ENCODE measurements at regions not wholly inside any gene's neighbourhood (a gene's known extent, or its start where the extent isn't known, plus 50 kb on each side); places are given as distances from the start of the nearest gene placed in this dataset.

DNA sequence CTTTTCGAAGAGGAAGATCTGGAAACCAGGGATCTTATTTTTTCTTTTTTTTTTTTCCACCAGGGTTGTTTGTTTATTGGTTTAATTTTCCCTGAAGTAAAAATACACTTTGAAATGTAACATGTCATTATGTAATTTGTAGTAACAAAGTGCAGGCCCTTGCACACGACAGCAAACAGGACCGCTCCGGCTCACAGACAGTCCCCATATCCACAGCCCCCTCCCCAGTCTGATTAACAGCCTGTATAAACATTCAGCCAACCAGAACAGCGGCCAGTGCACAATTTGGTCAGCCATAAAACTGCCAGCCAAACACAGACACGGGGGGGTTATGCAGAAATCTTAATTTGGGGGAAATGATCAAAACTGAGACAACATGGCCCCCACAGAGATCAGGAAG lies 431.6 kb upstream of the NPVF start:
- DNase-seq, result no peak

DNA sequence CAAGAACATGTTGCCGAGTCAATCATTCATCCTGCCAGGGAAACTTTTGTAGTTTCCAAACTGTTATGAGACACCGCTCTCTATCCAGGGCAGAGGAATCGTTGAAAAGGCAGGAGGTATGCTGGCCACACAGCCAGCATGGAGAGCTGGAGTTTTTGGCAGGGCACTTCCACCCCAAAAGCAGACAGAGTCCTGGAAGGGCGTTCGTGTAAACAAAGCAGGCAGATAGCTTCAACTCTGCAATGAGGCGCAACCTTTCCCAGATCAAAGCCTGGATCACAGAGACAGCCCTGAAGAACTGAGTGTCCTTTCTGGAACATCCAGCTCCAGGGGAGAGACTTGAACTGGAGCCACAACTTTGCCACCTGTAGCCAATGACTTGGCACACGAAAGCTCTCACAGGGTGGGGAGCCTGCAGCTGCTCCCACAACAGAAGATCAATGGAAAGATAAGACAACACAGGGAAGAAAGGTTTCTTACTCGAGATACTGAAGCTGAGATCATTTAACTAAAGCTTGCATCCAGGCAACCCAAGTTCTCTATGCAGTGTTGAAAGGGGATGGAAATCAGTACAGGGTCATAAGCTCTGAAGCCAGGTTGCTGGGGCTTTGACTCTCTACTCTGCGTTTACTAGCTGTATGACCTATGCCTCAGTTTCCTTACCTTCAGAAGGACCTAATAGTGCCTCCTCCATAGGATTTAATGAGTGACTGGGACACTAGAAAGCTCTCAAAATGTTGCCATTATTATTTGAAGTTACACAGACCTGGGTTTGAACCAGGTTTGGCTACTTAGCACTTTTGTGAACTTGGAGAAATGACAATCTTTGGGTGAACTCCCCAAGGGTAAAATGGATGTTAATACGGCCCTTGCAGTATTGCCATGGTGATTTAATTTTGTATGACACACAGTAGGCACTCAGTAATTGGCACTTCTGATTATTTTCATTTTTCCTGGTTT lies 434.8 kb upstream of the NPVF start:
- no peak for DNase-seq

DNA sequence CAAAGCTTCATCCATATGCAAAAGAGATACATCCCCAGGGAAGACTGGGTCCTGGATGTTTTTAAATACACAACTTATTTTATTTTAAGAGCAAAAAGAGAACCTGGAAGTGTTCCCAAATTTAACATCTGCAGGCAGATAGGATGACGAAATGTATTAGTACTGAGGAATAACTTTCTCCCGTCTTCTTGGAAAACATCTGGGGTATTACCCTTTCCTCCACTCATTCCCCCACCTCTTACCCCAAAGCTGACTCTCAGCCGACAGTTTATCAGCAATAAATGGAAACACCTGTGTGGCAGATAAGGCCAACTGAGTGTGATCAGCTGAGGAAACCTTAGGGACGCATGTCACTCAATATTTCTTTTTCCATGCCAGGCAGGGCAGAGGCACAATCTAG lies 435.6 kb upstream of the NPVF start:
- DNase-seq, result no peak

DNA sequence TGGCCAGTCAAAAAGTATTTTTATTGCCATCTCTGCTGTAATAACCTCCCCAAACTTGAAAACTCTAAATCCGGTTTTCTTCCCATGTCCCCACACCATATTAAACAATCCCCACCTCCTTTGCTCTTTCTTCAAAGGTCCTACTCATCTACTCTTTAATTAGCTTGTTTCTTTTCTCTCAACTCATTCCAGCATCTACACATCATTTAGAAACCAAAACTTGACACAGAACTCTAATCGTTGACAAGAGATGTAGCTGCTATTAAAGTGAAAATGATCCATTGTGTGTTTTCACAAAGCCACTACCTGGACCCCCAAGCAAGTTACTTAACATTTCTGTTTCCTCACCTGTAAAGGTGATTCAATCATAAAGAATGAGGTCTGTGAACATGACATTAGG lies 436.3 kb upstream of the NPVF start:
- no peak for DNase-seq

DNA sequence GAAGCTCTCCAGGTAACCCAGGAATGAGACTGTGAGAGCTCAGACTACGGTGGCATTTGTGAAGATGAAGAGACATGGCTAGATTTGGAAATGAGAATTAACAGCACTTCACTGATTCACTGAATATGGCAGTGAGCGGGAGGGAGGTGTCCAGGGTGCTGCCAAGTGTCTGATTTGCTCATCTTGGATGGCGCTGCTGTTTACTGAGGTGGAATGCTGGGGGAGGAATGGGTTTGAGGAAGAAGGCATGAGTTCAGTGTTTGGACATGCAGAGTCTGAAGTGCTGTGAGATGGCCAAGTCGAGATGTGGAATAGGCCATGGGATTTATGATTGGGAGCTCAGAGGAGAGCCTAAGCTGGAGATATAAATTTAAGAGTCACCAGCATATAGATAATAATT lies 437.1 kb upstream of the NPVF start:
- no peak for DNase-seq

DNA sequence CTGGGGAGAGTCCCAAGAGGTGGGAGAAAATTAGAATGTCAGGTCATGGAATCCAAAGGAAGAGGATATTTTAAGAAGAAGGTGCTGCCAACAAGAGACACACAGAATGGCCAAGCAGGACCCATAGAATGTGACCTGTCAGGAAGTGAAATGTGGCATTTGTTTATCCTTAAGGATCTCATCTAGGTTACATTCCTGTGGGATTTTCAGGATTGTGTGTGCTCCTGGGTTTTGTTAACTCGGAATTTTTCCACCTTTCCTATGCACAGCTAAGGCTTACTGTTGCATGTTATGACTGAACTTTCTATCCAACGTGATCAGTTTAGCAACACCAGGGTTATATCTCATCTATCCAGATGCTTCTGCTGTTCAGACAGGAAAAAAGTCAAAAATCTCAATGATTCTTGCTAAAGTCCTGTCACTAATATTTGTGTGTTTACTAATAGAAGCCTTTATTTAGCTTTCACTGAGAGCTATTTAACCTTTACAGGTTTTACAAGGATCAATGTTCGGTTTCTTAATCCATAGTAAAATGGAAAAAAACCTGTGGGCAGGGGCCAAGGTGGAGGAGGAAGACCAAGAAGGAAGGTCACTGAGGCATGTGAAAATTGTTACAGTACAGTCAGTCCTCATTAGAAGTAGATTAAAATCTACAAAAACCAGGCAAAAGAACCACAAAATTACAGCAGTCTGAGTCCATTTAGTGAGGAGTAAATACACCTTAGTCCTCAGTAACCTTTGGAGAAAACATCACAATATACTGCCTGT lies 437.8 kb upstream of the NPVF start:
- no peak for DNase-seq

DNA sequence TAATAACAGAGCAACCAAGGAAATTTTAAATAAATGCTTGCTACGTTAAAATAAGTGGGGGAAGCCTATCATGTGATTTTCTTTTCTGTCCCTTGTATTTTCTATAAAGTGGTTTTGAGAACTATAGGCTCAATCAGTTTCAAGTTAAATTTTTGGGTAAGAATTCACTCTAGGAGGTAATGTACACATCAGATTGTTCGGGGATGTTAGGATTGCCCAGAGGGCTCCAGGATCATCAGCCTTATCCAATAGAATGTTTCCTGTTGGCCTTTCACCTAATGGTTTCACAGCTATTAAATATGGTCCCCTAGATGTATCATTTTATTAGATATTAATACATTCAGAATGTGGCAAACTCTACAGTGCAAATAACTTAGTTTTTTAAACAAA lies 438.4 kb upstream of the NPVF start:
- no peak for DNase-seq

DNA sequence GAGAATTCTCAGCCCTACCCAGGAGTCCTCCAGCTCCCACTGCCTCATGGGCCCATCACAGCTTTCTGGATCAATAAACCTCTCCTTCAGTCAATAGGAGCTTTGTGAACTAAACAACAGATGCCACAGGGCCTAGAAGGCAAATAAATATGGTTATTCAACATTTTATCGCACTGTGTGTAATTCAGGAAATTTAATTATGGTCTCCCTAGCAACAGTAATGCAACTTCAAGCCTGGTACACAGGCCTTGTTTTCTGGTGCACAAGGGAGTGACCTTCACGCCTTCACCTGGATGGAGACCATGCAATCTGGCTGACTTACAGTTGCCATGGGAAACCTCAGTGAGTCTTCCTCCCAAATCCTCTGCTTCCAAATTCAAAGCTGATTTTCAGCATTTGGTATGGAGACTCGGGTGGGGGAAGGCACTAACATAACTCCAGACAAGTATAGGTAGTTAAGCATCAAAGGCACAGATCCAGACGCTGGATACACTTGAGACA lies 441.0 kb upstream of the NPVF start:
- DNase-seq, result peak in 1 of 51 donors; percentile 2

DNA sequence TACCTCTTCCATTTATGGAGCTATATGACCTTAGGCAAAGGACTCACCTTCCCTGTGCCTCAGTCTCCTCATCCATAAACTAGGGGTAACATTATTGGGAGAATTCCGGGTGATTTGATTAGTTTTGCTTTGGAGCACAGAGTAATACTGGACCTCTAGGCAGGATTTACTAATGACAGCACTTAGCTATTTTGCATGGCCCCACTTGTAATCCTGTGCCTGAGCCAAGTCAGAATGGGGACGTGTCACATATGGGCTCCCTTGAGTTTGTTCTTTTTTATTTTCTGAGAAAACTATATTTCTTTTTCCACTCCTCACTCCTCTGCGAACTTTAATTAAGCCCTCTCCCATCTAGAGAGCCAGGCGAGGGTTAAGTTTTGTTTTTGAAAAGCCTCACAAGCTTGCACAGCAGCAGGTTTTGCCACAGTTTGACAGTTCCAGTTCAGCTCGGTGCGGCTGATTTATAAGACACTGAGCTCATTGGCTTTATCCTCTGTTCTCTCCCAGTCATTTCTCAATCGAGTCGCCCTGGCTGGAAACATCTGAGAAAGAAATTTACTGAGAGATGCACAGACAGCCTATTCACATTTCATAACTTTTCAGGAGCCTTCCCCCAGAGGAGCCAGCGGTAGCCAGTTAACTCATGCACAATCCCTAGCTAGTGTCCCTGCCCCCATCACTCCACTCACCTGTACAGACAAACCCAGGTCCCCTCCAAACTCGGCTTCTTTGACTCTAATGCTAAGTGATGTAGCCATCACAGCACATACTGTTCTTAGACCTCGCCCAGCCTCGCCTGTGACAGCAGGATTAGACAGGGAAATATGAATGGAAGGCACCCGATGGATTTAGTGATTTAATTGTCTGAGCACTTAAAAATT lies 441.9 kb upstream of the NPVF start:
- DNase-seq, result peak in 2 of 51 donors; percentile 8 to 11

DNA sequence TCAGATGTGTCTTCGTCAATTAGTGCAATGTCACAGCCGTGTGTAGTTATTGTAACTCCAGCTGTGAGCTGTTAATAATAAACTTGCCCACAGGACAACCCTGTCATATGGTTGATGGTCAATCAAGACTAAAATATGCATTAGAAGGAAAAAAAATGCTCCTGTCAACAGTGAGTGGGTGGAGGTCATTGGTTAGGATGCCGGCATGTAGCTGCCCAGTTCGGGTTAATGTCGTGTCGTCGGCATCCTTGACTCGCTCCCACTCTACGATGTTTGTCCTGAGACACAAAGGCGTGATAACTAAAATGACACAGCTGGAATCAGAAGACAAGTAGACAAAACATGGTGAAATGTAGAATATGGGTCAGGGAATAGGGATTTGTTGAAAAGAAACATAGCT lies 442.8 kb upstream of the NPVF start:
- no peak for DNase-seq

DNA sequence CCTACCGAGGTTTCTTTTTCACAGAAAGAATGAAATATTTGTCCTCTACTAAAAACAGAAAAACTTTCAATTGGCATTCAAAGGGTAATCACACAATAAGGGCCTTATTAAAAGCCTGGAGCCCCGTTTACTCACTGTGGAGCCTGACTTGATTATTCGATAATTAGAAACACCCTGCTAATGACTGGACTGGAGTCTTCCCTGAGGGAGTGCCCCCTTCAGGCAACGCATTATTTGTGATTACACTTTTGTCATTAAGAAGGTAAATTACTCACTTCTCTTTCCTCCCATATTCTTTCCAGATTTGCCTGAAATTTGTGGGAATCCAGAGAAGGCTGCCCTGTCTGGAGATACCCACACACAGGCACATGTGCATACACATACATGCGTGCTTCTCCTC lies 444.2 kb upstream of the NPVF start:
- DNase-seq, result no peak

DNA sequence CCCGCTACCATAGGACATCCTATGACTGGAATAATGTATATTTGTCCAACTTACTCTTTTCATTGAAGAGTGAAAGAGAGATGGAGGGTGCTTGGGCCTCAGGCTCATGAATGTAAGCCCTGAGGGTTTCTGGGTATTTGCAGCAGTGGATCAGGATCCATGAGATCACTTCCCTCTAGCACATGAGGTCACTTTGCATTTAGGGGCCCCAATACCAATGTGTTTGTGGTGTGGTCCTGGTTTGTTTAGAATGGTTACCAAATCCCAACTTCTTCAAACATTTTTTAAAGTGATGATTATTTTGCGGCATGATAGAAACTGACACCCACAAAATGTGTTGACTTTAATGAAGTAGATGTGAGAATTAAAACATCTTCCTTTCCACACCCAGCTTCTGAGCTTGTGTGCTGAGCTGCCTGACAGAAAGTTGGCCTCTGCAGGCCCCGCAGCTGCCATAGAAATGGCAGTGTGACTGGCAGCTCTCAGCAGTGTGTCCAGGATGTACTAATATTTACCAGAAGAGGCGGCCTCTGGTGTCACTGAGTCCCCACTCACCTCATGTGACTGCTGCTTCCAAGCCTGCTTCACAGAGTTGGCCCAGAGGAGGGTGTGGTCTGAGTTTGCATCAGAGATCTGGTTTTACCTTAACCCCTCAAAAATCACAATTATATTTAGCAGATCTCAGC lies 447.6 kb upstream of the NPVF start:
- no peak for DNase-seq

DNA sequence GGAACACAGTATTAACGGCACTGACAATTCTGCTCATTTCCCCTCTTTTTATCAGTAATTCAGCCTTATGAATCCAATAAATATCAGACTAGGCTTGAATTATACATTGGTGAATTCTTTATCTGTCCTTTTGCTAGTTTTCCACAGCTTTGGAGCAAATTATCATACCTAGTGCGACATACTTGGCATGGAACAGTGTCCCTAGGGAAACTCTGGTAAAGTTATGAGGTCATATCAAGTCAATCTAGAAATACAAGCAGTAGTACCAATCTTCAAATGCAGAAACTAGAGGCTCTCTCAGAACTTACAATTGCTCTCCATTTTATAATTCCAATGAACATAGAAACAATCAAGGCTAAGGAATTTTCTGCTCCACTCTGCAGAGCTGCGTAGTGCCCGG lies 449.3 kb upstream of the NPVF start:
- DNase-seq, result no peak

DNA sequence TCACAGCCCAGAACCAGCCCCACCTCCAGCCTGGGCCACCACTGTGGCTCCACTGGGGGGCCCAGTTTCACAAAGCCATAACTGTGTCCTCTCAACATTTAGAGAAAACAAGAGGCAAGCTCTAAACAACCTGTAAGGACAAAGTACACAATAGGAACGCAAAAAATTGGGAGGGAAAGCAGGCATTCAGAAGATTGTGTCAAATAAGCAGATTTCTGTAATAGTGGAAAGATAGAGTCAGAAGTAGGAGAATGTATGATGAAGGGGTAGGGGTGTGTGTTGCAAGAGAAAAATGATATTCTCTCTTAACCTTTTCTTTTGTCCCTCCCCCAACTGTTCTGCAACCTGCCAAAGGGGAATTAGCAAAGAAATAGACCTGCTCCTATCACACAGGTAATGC lies 449.9 kb upstream of the NPVF start:
- no peak for DNase-seq

DNA sequence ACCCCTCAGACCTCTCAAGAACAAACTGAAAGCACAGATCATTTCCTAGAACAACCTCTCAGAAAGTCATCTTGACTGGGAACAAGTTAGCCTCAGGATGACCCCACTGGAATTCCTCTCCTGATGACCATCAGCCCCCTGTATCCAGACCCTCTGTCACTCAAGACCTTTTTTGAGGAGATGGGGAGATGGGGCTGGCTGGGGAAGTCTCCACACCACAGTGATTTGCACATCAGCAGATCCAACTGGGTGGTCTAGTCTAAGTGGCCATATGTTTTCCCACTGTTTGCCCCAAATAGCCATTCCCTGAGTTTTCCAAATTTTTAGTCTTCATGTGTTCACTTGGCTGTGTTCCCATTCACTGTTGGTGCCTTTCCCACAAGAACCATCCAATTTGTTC lies 452.4 kb upstream of the NPVF start:
- DNase-seq, result no peak

DNA sequence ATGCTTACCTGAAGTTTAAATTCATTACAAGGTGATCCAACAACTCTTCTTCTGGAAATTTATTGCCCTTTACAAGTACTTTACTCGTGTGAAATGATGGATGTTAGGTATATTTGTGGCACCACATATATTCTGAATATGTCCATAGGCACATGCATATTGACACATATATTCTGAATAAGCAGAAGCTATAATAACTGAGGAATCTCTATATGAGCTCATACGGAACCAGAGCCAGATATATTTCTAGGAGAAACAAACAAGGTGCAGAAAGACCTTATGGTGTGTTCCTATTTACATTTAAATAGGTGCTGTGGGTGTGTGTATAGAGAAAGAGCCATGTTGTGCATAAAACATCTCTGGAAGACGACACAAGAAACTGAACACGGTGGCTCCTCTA lies 456.1 kb upstream of the NPVF start:
- no peak for DNase-seq

DNA sequence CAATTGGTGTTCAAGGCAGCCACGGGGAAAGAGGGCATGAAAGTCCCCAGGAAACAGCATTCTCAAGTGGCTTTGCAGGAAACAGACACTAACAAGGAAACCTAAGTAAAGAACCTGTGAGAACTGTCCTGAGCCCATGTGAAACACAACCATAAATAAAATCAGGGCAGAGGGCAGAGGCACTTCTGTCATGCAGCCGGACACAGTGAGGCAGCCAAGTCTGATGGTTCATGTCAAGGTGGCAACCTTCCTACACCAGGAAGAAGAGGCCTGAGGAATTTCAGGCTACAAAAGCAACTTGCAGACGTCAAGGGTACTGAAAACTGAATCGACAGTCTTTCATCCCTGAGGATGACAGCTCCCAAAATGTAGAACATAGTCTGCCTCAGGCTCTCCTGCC lies 458.2 kb upstream of the NPVF start:
- no peak for DNase-seq

DNA sequence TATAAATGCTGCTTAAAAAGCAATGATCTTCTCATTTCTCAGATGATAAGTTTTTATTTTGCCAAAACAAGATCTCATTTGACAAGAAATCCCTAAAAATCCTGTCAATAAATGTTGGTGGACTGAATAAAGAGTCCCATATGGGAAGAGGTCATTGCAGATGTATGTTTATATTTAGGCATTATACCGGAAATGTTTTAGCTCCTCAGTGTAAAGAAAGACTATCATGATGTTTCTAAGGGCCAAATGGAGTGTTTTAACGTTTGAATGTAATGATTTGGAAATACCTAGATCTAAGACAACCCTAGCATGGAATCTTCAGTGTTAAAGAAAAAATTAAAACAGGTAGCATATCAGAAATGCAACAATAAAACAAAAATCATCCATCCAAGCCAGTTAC lies 457.8 kb upstream of the NFE2L3 start:
- no peak for DNase-seq

DNA sequence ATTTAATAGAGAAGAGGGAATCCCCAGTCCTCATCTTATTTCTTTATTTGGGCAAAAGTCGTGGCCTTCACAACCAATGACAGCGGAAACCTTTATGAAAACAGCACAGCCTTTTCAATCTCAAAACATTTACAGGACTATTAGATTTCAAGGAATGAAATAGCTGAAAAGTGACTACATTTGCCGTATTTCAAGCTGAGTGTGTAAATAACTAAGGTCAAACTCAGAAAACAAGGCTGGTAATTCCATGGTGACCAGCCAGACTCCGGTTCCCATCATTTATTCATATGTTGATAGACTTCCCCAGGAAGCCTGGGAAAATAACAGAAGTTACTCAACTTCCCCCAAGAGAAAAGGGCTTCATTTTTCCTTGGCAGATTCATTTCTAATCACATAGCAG lies 457.3 kb upstream of the NFE2L3 start:
- DNase-seq, result no peak

DNA sequence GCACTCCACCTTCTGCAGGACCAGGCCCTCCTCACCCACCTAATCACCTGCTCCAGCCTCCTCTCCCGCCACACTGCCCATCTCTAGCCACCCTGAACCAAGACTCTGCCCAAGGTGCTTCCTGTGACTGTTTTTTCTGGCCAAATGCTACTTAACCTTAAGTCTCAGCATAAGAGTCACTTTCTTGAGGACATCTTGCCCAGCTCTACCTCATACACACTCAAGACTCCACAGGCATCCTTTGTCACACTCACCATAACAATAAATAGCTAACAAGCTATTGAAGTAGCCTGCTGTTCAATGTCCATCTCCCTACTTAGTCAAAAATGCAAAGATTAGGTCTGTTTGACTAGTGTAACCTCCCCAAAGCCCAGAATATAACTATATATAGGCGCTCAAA lies 455.4 kb upstream of the NFE2L3 start:
- DNase-seq, result no peak

DNA sequence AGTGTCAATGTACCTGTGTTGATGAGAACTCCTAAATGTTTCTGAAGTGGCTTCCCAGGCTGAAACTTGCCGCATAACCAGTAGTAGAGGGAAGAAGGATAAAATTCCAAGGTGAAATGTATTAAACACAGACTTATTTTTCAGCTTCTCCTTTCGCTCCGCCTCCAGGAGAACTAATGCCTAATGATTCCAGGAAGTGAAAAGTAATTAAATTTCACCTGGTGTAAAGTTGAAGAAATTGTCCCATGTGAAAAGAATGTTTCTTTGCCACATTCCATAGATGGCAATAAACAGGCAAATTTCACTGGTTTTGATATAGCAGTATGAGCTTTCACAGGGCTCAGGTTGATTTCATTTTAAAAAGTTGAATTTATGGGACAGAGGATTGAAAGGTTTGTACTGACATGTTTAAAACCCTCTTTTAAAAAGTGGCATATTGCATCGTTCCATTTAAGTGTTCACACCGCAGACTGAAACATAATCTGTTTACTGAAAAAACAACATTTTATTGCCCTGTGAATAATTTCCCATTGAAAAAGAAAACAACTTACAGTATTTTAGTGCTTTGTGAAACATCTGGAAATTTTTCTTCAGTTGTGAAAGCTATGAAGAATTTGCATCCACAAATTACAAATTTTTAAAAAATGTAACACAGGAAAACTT lies 453.4 kb upstream of the NFE2L3 start:
- DNase-seq, result no peak
